ENCODE measurements at regions not wholly inside any gene's neighbourhood (a gene's known extent, or its start where the extent isn't known, plus 50 kb on each side); places are given as distances from the start of the nearest gene placed in this dataset.
A peak's percentile ranks its signal among the peaks of the same experiment; 100 is the strongest.

DNA sequence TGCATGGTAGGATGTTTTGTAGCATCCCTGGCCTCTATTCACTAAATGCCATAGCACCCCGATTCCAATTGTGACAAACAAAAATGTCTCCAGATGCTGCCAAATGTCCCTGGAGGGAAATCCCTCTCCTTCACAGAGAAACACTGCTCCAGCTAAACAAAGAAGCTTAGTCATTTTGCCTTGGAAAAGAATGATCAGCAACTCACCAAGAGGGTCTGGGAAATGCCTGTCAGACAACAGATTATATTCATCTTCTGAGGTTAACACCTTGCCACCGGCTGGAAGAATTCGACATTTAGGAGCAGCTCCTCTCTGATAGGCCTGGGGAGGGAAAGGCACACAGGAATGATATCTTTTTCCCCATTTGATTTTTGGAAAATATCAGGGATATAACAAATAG, 84.4 kb downstream of the NIBAN1 start:
- CTCF ChIA-PET, result no interaction called here

DNA sequence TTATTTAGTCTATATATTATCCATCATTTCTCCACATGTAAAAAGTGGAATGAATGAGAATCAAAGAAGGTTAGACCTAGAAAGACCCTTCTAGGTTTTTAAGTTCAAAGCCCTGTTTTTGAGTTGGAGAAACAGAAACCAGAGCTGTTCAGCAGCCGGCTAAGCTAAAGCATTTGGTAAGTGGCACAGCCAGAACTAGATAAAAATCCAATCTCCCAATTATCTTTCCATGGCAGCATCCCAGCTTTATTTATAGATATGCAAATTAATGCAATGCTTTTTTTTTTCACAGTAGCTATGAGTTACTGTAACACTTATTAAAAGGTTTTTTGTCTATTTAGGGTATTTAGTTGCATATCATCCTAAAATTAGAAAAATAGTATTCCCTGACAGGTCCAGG, 85.1 kb downstream of the NIBAN1 start:
- ATAC-seq (no peak), DNase-seq (no peak)
- H3K9me2 ChIP-seq (replicated peaks; ENCODE audit: low read length), result no peaks in the 10 kb centered on the region
- no peaks in the 10 kb centered on the region for H3F3A ChIP-seq (ENCODE audit: low read length, unreplicated experiment)
- no peaks in the 10 kb centered on the region for H3K36me3 ChIP-seq (ENCODE audit: low read depth, low read length)
- ChIA-PET POLR2A (ENCODE audit: unreplicated experiment) (no interaction called here), CTCF (interaction anchor here (0.6 kb wide), 1 partner anchor 93 kb away, joined by 3 read pairs; no protein-coding TSS in a partner anchor)
- H3K9me3 ChIP-seq (ENCODE audit: low read length), result no peaks in the 10 kb centered on the region
- H3K4me3 ChIP-seq (ENCODE audit: low read length), result no peak overlapping the region
- intact Hi-C loops (cut with micrococcal nuclease), result no loop called here
- no peak overlapping the region for H3K9ac ChIP-seq (ENCODE audit: low read length)
- H2AFZ ChIP-seq (ENCODE audit: low read length), result no peak overlapping the region
- no peak for TF ChIP-seq EZH2phosphoT487 (IDR thresholded peaks at IDR 0.05; ENCODE audit: borderline replicate concordance, low read length)
- TF ChIP-seq, protein P1, sequence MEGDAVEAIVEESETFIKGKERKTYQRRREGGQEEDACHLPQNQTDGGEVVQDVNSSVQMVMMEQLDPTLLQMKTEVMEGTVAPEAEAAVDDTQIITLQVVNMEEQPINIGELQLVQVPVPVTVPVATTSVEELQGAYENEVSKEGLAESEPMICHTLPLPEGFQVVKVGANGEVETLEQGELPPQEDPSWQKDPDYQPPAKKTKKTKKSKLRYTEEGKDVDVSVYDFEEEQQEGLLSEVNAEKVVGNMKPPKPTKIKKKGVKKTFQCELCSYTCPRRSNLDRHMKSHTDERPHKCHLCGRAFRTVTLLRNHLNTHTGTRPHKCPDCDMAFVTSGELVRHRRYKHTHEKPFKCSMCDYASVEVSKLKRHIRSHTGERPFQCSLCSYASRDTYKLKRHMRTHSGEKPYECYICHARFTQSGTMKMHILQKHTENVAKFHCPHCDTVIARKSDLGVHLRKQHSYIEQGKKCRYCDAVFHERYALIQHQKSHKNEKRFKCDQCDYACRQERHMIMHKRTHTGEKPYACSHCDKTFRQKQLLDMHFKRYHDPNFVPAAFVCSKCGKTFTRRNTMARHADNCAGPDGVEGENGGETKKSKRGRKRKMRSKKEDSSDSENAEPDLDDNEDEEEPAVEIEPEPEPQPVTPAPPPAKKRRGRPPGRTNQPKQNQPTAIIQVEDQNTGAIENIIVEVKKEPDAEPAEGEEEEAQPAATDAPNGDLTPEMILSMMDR (conservative IDR thresholded peaks at IDR 0.05; ENCODE audit: low read depth, low read length), result no peak
- no TSS peak for BruUV-seq (replicated peaks)
- no peaks in the 10 kb centered on the region for H3K27me3 ChIP-seq (ENCODE audit: low read length)
- no peak overlapping the region for H3K27ac ChIP-seq (ENCODE audit: low read length)
- peaks cover 19% of the 10 kb centered on the region for H3K4me1 ChIP-seq (ENCODE audit: insufficient read depth, low read length)
- no peaks in the 10 kb centered on the region for H3K79me2 ChIP-seq (ENCODE audit: low read length)
- H4K20me1 ChIP-seq (ENCODE audit: low read length), result no peaks in the 10 kb centered on the region
- H3K4me2 ChIP-seq (ENCODE audit: low read length), result no peak overlapping the region

More for the DNA sequence above, 84.4 kb downstream of the NIBAN1 start:
- no peaks in the 10 kb centered on the region for H3K79me2 ChIP-seq (ENCODE audit: low read length)
- H3K4me2 ChIP-seq (ENCODE audit: low read length), result no peak overlapping the region
- no TSS peak for BruUV-seq (replicated peaks)
- ATAC-seq, result no peak
- no peaks in the 10 kb centered on the region for H3F3A ChIP-seq (ENCODE audit: low read length, unreplicated experiment)
- TF ChIP-seq, protein P1 (conservative IDR thresholded peaks at IDR 0.05; ENCODE audit: low read depth, low read length), result no peak
- TF ChIP-seq EZH2 (IDR thresholded peaks at IDR 0.05; ENCODE audit: low read length, unreplicated experiment) (no peak), EZH2phosphoT487 (IDR thresholded peaks at IDR 0.05; ENCODE audit: borderline replicate concordance, low read length) (no peak)
- H2AFZ ChIP-seq (ENCODE audit: low read length), result no peak overlapping the region
- POLR2A ChIA-PET (ENCODE audit: unreplicated experiment), result no interaction called here
- 0 out of 2 replicates have a peak overlapping the region, but pooled peaks have one; percentile 2 for H3K27ac ChIP-seq (ENCODE audit: low read length)
- no peaks in the 10 kb centered on the region for H3K9me2 ChIP-seq (replicated peaks; ENCODE audit: low read length)
- no peak for DNase-seq
- H3K36me3 ChIP-seq (ENCODE audit: low read depth, low read length), result no peaks in the 10 kb centered on the region
- H3K4me3 ChIP-seq (ENCODE audit: low read length), result no peak overlapping the region
- H3K9me3 ChIP-seq (ENCODE audit: low read length), result no peaks in the 10 kb centered on the region
- no peaks in the 10 kb centered on the region for H3K27me3 ChIP-seq (ENCODE audit: low read length)
- H3K4me1 ChIP-seq (ENCODE audit: insufficient read depth, low read length), result peaks cover 19% of the 10 kb centered on the region
- H4K20me1 ChIP-seq (ENCODE audit: low read length), result no peaks in the 10 kb centered on the region
- H3K9ac ChIP-seq (ENCODE audit: low read length), result no peak overlapping the region
- intact Hi-C loops (cut with micrococcal nuclease), result no loop called here

- Histone ChIP-seq H3K4me3 (ENCODE audit: low read length) (no peak overlapping the region), H3K4me1 (ENCODE audit: insufficient read depth, low read length) (peaks cover 19% of the 10 kb centered on the region), H3K27ac (ENCODE audit: low read length) (no peak overlapping the region), H3K79me2 (ENCODE audit: low read length) (no peaks in the 10 kb centered on the region), H3K9me2 (replicated peaks; ENCODE audit: low read length) (no peaks in the 10 kb centered on the region), H3K9me3 (ENCODE audit: low read length) (no peaks in the 10 kb centered on the region), H3F3A (ENCODE audit: low read length, unreplicated experiment) (no peaks in the 10 kb centered on the region), H3K4me2 (ENCODE audit: low read length) (no peak overlapping the region), H2AFZ (ENCODE audit: low read length) (no peak overlapping the region), H4K20me1 (ENCODE audit: low read length) (no peaks in the 10 kb centered on the region), H3K9ac (ENCODE audit: low read length) (no peak overlapping the region), H3K36me3 (ENCODE audit: low read depth, low read length) (no peaks in the 10 kb centered on the region), H3K27me3 (ENCODE audit: low read length) (no peaks in the 10 kb centered on the region)
- intact Hi-C loops (cut with micrococcal nuclease), result no loop called here
- ATAC-seq, result peak; percentile 13; the same call in 1 of the 2 replicates
- ChIA-PET POLR2A (ENCODE audit: unreplicated experiment) (no interaction called here), CTCF (no interaction called here)
- BruUV-seq (replicated peaks), result no TSS peak
- DNase-seq, result peak; percentile 67
- TF ChIP-seq EZH2phosphoT487 (IDR thresholded peaks at IDR 0.05; ENCODE audit: borderline replicate concordance, low read length) (no peak), EZH2 (IDR thresholded peaks at IDR 0.05; ENCODE audit: low read length, unreplicated experiment) (no peak)
- TF ChIP-seq, protein P1 (conservative IDR thresholded peaks at IDR 0.05; ENCODE audit: low read depth, low read length), result no peak
These were observed 85.8 kb downstream of the NIBAN1 start for GRCh38 chr1:184888505-184888904.
